ENCODE measurements at regions not wholly inside any gene's neighbourhood (a gene's known extent, or its start where the extent isn't known, plus 50 kb on each side); places are given as distances from the start of the nearest gene placed in this dataset.

GRCh38 chr2:220890931-220891330 is 681.2 kb downstream of the EPHA4 start (continued):
- no peak for TF ChIP-seq REST (tag by site-specific recombination; IDR thresholded peaks at IDR 0.05)

GRCh38 chr2:220891405-220891804 is 680.7 kb downstream of the EPHA4 start:
- H3K9me3 ChIP-seq (ENCODE audit: control insufficient read depth, insufficient read depth, low read depth, low read length) = no peaks in the 10 kb centered on the region
- ChIA-PET CTCF (no interaction called here), POLR2A (no interaction called here)
- no peak overlapping the region for H3K4me3 ChIP-seq (ENCODE audit: low read depth, low read length)
- H3K36me3 ChIP-seq (ENCODE audit: control insufficient read depth in 2 of 2, insufficient read depth in 1 of 2, low read length in 2 of 2) = no peaks in the 10 kb centered on the region
- H3K4me1 ChIP-seq (ENCODE audit: control insufficient read depth, insufficient read depth, low read length) = no peaks in the 10 kb centered on the region; the same call in 1 of the 2 replicates
- H3K27ac ChIP-seq (ENCODE audit: extremely low read depth, low read depth, low read length) = no peak overlapping the region
- TF ChIP-seq KLF17 (tag by site-specific recombination; IDR thresholded peaks at IDR 0.05) (no peak), ZNF660 (tag by site-specific recombination; IDR thresholded peaks at IDR 0.05) (no peak), MZF1 (tag by site-specific recombination; IDR thresholded peaks at IDR 0.05; ENCODE audit: borderline replicate concordance) (no peak), ZNF776 (tag by site-specific recombination; IDR thresholded peaks at IDR 0.05; ENCODE audit: borderline replicate concordance) (no peak), ZNF704 (tag by site-specific recombination; IDR thresholded peaks at IDR 0.05) (no peak), PBX3 (CRISPR knock-in tag; IDR thresholded peaks at IDR 0.05) (no peak), ZFP41 (tag by site-specific recombination; IDR thresholded peaks at IDR 0.05; ENCODE audit: borderline replicate concordance) (no peak), TCF7L2 (IDR thresholded peaks at IDR 0.05; ENCODE audit: borderline replicate concordance, low read depth, low read length) (no peak), ZNF600 (tag by site-specific recombination; IDR thresholded peaks at IDR 0.05) (peak; percentile 59; the same call in 1 of the 2 replicates), SCRT2 (tag by site-specific recombination; IDR thresholded peaks at IDR 0.05) (no peak), ZNF2 (tag by site-specific recombination; IDR thresholded peaks at IDR 0.05) (no peak), ATF2 (tag by site-specific recombination; IDR thresholded peaks at IDR 0.05; ENCODE audit: low read depth) (peak; percentile 89), ZNF18 (tag by site-specific recombination; IDR thresholded peaks at IDR 0.05) (no peak), ZSCAN18 (tag by site-specific recombination; IDR thresholded peaks at IDR 0.05) (no peak), ELK4 (IDR thresholded peaks at IDR 0.05; ENCODE audit: borderline replicate concordance, low read depth, low read length) (no peak), ZNF560 (tag by site-specific recombination; IDR thresholded peaks at IDR 0.05; ENCODE audit: borderline replicate concordance) (no peak), SP7 (tag by site-specific recombination; IDR thresholded peaks at IDR 0.05) (peak; percentile 26; the same call in 1 of the 2 replicates), ZBTB17 (tag by site-specific recombination; IDR thresholded peaks at IDR 0.05) (peak; percentile 62), ZNF221 (tag by site-specific recombination; IDR thresholded peaks at IDR 0.05; ENCODE audit: borderline replicate concordance) (no peak), ZNF184 (tag by site-specific recombination; IDR thresholded peaks at IDR 0.05) (no peak), PRDM6 (tag by site-specific recombination; IDR thresholded peaks at IDR 0.05) (no peak)
